Frontal cortex (tissue), 3 donors: ENCODE measurements at regions not wholly inside any gene's neighbourhood (a gene's known extent, or its start where the extent isn't known, plus 50 kb on each side); places are given as distances from the start of the nearest gene placed in this dataset.

ENCODE experiments used
- DNase-seq, 2 donors: peaks; one replicate each; pipeline ENCODE4 v3.0.0; 2012; ENCODE audit warnings: low spot score in 2 of 2
- FAIRE-seq: peaks from 2 replicates; lab custom pipeline; 2012; peaks lifted over from hg19 to GRCh38; lab: Jason Lieb, UNC
- donor health status: control.
- donor health status: control.
- donor health status: control.

DNA sequence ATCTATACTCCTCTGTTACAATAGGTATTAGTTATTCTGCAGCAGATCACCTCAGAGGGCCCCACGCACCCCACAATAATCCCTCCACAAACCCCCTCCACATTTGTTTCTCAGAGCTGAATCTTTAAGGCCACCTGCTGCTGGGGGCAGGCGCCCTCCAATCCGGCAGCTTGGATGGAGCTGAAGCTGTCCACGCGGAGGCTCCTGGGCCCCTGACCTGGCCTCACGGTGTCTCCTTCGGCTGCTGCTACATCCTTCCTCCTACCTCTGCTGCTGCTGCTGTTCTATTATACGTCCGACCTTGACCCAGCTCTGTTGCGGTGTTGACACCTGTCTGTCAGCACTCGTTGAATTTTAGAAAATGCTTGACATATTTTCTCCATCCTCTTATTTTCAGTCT lies 430.2 kb upstream of the ZFP42 start:
- DNase-seq (no peak), FAIRE-seq (no peak)

- DNase-seq (no peak), FAIRE-seq (no peak)
Observed at GRCh38 chr4:187569871-187570270, 425.7 kb upstream of the ZFP42 start.

- FAIRE-seq, result no peak
- no peak for DNase-seq
Observed at GRCh38 chr4:187575706-187576105, 419.9 kb upstream of the ZFP42 start.

DNA sequence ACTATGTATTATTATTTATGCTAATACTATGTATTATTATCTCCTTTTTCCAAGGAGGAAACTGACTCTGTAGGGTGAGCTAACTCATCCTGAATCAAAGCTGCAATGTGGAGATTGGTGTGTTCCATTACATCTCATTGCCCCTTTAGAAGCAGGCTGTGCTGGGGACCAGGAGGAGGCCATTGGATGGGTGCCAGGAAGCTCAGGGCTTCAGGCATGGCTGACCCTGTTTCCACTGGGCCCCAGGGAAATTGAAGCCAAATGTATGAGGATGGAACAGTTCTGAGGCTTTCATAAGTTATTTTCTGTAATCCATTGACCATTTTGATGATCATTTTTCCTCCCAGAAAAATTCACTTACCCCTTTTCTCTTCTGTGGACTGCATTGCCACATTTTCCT lies 418.8 kb upstream of the ZFP42 start:
- DNase-seq (no peak), FAIRE-seq (no peak)

- no peak for DNase-seq
- no peak for FAIRE-seq
Observed at GRCh38 chr4:187577941-187578480, 417.6 kb upstream of the ZFP42 start.

- no peak for DNase-seq
- no peak for FAIRE-seq
Observed at GRCh38 chr4:187586892-187587291, 408.7 kb upstream of the ZFP42 start.

GRCh38 chr4:187598196-187598595 lies 397.4 kb upstream of the ZFP42 start:
- DNase-seq (no peak), FAIRE-seq (no peak)

- DNase-seq, result no peak
- FAIRE-seq, result no peak
Observed at GRCh38 chr4:187602339-187603092, 393.1 kb upstream of the ZFP42 start.

- no peak for FAIRE-seq
- no peak for DNase-seq
Observed at GRCh38 chr4:187603093-187604025, 392.2 kb upstream of the ZFP42 start.

GRCh38 chr4:187604984-187605383 lies 390.6 kb upstream of the ZFP42 start:
- no peak for DNase-seq
- FAIRE-seq, result no peak

DNA sequence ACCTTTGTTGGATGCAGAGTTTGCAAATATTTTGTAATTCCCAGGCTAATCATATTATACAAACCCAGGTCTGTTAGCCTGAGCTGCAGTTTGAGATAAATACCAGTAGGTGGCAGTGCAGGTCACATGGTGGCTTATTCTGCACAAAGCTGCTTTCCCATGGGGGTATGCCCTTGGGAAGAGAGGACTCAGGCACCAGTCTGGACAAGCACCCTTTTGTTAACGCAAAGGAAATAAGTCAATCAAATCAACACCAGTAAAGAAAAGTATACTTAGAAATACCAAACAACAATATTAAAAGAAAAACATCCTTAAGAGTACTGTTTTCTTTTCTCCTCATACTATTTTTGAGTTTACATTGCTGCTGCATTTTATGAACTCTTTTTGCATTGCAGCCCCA lies 389.0 kb upstream of the ZFP42 start:
- FAIRE-seq (no peak), DNase-seq (peak; percentile 26 to 35)

- FAIRE-seq, result no peak
- DNase-seq, result no peak
Observed at GRCh38 chr4:187608001-187608421, 387.6 kb upstream of the ZFP42 start.

GRCh38 chr4:187612301-187612700 lies 383.3 kb upstream of the ZFP42 start:
- FAIRE-seq (no peak), DNase-seq (no peak)

GRCh38 chr4:187613089-187613839 lies 382.3 kb upstream of the ZFP42 start:
- DNase-seq (no peak), FAIRE-seq (no peak)

- FAIRE-seq (no peak), DNase-seq (no peak)
Observed at GRCh38 chr4:187615972-187616371, 379.6 kb upstream of the ZFP42 start.

DNA sequence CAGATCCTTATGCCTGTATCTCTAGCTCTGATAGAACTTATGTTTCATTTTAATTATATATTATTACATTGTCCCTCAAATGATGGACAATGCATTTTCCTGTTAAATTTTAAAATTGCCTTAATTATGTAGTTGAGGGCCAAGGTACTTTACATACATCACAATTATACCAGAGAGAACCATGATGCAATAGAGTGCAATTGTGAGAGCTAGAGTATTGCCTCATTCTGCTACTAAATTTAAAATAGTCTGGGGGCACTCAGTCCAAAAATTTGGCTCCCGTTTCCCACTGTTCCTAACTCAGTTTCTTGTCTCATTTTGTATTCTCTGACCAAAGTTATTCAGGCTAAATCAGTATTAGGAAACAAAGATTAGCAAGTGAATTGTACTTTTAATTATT lies 378.5 kb upstream of the ZFP42 start:
- DNase-seq (no peak), FAIRE-seq (no peak)

DNA sequence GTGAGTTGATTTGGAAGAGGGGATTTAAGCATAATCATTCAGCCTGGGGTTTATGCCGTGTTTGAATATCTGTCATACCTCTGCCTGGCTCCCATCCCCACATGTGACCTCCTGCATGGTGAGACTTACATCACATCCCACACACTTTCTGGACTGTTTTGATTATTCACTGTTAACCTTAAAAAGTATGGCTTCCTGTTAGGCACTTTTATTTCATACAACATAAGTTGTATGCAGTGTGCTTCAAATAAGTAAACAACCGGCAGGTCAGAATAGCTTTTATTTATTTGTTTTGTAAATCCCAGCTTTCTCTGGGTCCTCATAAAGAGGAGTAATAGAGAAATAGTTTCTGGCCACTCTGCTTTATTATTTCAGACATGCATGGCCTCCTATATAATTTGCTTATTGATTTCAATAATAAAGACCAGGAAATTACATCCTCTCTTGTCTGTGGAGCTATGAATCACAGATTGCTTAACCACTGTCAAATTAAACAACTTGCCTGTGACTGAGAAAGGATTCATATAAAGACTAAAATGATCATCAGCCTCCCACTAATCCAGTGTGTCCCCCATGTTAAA lies 376.8 kb upstream of the ZFP42 start:
- FAIRE-seq, result no peak
- DNase-seq, result no peak

- DNase-seq (no peak), FAIRE-seq (no peak)
Observed at GRCh38 chr4:187619319-187619718, 376.3 kb upstream of the ZFP42 start.

- DNase-seq (no peak), FAIRE-seq (no peak)
Observed at GRCh38 chr4:187632260-187632995, 363.1 kb upstream of the ZFP42 start.
